ENCODE measurements at regions not wholly inside any gene's neighbourhood (a gene's known extent, or its start where the extent isn't known, plus 50 kb on each side); places are given as distances from the start of the nearest gene placed in this dataset.

DNA sequence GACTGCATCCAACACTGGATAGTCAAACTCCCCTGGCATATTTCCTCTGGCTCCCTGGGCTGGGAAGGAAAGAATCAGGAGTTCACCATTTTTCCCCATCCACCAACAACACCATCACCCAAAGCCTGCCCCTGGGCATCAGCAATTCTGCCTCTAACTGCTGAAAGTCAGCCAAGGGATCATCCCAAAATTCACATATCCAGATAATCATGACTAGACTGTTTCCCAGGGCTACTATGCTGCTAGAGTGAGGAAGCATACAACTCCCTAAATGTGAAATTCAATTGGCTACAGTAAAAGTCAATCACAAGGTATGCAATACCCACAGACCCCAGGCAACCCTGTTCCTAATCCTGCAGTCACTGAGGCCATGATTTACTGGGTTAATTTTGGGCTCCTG is 230.6 kb downstream of the C16orf95 start:
- H3K27ac ChIP-seq (ENCODE audit: low read depth in 2 of 2, low read length in 2 of 2) = no peak overlapping the region
- no peaks in the 10 kb centered on the region for H3K27me3 ChIP-seq (ENCODE audit: control insufficient read depth, insufficient read depth, low read length)
- no peaks in the 10 kb centered on the region for H3K4me1 ChIP-seq (ENCODE audit: control insufficient read depth in 2 of 3, insufficient read depth in 2 of 3, low read depth in 1 of 3, low read length in 3 of 3)
- TF ChIP-seq, protein P1, sequence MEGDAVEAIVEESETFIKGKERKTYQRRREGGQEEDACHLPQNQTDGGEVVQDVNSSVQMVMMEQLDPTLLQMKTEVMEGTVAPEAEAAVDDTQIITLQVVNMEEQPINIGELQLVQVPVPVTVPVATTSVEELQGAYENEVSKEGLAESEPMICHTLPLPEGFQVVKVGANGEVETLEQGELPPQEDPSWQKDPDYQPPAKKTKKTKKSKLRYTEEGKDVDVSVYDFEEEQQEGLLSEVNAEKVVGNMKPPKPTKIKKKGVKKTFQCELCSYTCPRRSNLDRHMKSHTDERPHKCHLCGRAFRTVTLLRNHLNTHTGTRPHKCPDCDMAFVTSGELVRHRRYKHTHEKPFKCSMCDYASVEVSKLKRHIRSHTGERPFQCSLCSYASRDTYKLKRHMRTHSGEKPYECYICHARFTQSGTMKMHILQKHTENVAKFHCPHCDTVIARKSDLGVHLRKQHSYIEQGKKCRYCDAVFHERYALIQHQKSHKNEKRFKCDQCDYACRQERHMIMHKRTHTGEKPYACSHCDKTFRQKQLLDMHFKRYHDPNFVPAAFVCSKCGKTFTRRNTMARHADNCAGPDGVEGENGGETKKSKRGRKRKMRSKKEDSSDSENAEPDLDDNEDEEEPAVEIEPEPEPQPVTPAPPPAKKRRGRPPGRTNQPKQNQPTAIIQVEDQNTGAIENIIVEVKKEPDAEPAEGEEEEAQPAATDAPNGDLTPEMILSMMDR (IDR thresholded peaks at IDR 0.05; ENCODE audit: borderline replicate concordance, extremely low read depth, insufficient read depth) = no peak
- intact Hi-C loops (cut with DNase I) = no loop called here
- H3K9me3 ChIP-seq (ENCODE audit: control insufficient read depth in 2 of 3, insufficient read depth in 1 of 3, low read length in 3 of 3) = peaks cover 0 to 5% (median 2%) of the 10 kb centered on the region in 3 donors
- no peak overlapping the region for H3K9ac ChIP-seq (ENCODE audit: low read length in 3 of 3)
- no peaks in the 10 kb centered on the region for H3K36me3 ChIP-seq (ENCODE audit: control insufficient read depth in 2 of 3, insufficient read depth in 3 of 3, low read length in 3 of 3)
- DNase-seq (no peak), FAIRE-seq (no peak)
- no peak overlapping the region for H3K4me3 ChIP-seq (ENCODE audit: low read length in 3 of 3)

- Histone ChIP-seq H3K27ac (ENCODE audit: low read depth in 2 of 2, low read length in 2 of 2) (no peak overlapping the region), H3K36me3 (ENCODE audit: control insufficient read depth in 2 of 3, insufficient read depth in 3 of 3, low read length in 3 of 3) (no peaks in the 10 kb centered on the region), H3K27me3 (ENCODE audit: control insufficient read depth, insufficient read depth, low read length) (no peaks in the 10 kb centered on the region), H3K9ac (ENCODE audit: low read length in 3 of 3) (no peak overlapping the region), H3K4me1 (ENCODE audit: control insufficient read depth in 2 of 3, insufficient read depth in 2 of 3, low read depth in 1 of 3, low read length in 3 of 3) (peaks cover 0 to 3% (median 0%) of the 10 kb centered on the region in 3 donors), H3K4me3 (ENCODE audit: low read length in 3 of 3) (no peak overlapping the region), H3K9me3 (ENCODE audit: control insufficient read depth in 2 of 3, insufficient read depth in 1 of 3, low read length in 3 of 3) (no peaks in the 10 kb centered on the region)
- no peak for FAIRE-seq
- intact Hi-C loops (cut with DNase I) = no loop called here
- DNase-seq = no peak
- TF ChIP-seq, protein P1 (IDR thresholded peaks at IDR 0.05; ENCODE audit: borderline replicate concordance, extremely low read depth, insufficient read depth) = no peak
Observed at GRCh38 chr16:87092958-87093357, 224.2 kb downstream of the C16orf95 start.

GRCh38 chr16:87093804-87094555 is 223.2 kb downstream of the C16orf95 start:
- Histone ChIP-seq H3K27ac (ENCODE audit: low read depth in 2 of 2, low read length in 2 of 2) (no peak overlapping the region), H3K9me3 (ENCODE audit: control insufficient read depth in 2 of 3, insufficient read depth in 1 of 3, low read length in 3 of 3) (no peaks in the 10 kb centered on the region), H3K27me3 (ENCODE audit: control insufficient read depth, insufficient read depth, low read length) (no peaks in the 10 kb centered on the region), H3K36me3 (ENCODE audit: control insufficient read depth in 2 of 3, insufficient read depth in 3 of 3, low read length in 3 of 3) (no peaks in the 10 kb centered on the region), H3K4me1 (ENCODE audit: control insufficient read depth in 2 of 3, insufficient read depth in 2 of 3, low read depth in 1 of 3, low read length in 3 of 3) (peaks cover 0 to 3% (median 0%) of the 10 kb centered on the region in 3 donors), H3K4me3 (ENCODE audit: low read length in 3 of 3) (no peak overlapping the region), H3K9ac (ENCODE audit: low read length in 3 of 3) (no peak overlapping the region)
- FAIRE-seq (no peak), DNase-seq (peak; percentile 59 to 72 (median 62))
- intact Hi-C loops (cut with DNase I) = no loop called here
- TF ChIP-seq, protein P1 (IDR thresholded peaks at IDR 0.05; ENCODE audit: borderline replicate concordance, extremely low read depth, insufficient read depth) = no peak

- FAIRE-seq = no peak
- intact Hi-C loops (cut with DNase I) = no loop called here
Observed at GRCh38 chr16:87094556-87094865, 222.7 kb downstream of the C16orf95 start.

More at GRCh38 chr16:87094556-87094865, 222.7 kb downstream of the C16orf95 start:
- peaks cover 0 to 3% (median 0%) of the 10 kb centered on the region in 3 donors for H3K4me1 ChIP-seq (ENCODE audit: control insufficient read depth in 2 of 3, insufficient read depth in 2 of 3, low read depth in 1 of 3, low read length in 3 of 3)
- TF ChIP-seq, protein P1 (IDR thresholded peaks at IDR 0.05; ENCODE audit: borderline replicate concordance, extremely low read depth, insufficient read depth) = no peak
- no peak for DNase-seq
- H3K36me3 ChIP-seq (ENCODE audit: control insufficient read depth in 2 of 3, insufficient read depth in 3 of 3, low read length in 3 of 3) = no peaks in the 10 kb centered on the region
- H3K9ac ChIP-seq (ENCODE audit: low read length in 3 of 3) = no peak overlapping the region
- H3K27ac ChIP-seq (ENCODE audit: low read depth in 2 of 2, low read length in 2 of 2) = no peak overlapping the region
- H3K9me3 ChIP-seq (ENCODE audit: control insufficient read depth in 2 of 3, insufficient read depth in 1 of 3, low read length in 3 of 3) = no peaks in the 10 kb centered on the region
- H3K27me3 ChIP-seq (ENCODE audit: control insufficient read depth, insufficient read depth, low read length) = no peaks in the 10 kb centered on the region
- H3K4me3 ChIP-seq (ENCODE audit: low read length in 3 of 3) = no peak overlapping the region

Measured in kidney (tissue), 13 donors.